ENCODE measurements at regions not wholly inside any gene's neighbourhood (a gene's known extent, or its start where the extent isn't known, plus 50 kb on each side); places are given as distances from the start of the nearest gene placed in this dataset.
"Not testable (repeated sequence)": the region's sequence is repeated elsewhere in the genome, so short reads cannot be mapped to it uniquely, and the experiment has no call there.

GRCh38 chr13:65236841-65237418, 1993.2 kb downstream of the PCDH9 start:
- no peak for ATAC-seq
- no peak for FAIRE-seq
- Histone ChIP-seq H3K4me1 (no peaks in the 10 kb centered on the region), H3K36me3 (no peaks in the 10 kb centered on the region), H3K27ac (no peak overlapping the region), H3K27me3 (no peaks in the 10 kb centered on the region), H3K9me3 (no peaks in the 10 kb centered on the region), H3K4me3 (no peak overlapping the region)
- intact Hi-C loops (cut with DNase I) = no loop called here
- TF ChIP-seq CTCF (IDR thresholded peaks at IDR 0.05) = no peak
- DNase-seq = no peak
- WGBS, 2 donors = 67 to 74% methylated on average over 6 of the region's 6 CpGs

DNA sequence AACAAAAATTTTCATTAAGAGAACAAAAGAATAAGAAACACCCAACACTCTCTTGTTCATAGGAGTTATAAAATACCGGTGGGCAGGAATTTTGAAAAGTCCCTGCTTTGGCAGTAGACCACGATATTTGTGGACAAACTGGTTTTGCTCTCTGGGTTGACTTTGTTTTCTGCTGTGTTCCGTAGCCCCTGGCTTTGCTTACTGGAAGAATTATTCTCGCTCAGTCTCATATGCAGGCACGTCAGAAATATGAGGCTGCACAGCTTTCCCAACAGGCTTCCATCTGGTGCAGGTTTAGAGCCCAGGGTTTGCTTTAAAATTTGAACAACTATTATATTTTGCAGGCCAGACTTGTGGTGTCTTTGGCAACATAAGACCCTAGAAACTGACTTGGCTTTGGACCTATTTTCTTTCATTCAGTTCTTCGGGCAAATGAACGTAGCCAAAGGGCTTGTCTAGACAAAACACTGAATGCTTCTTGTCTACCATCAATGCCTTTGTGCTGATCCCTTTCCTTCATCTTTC, 2012.6 kb downstream of the PCDH9 start:
- WGBS, 2 donors = 55 to 62% methylated on average over 7 of the region's 7 CpGs
- Histone ChIP-seq H3K4me3 (no peak overlapping the region), H3K27me3 (no peaks in the 10 kb centered on the region), H3K36me3 (no peaks in the 10 kb centered on the region), H3K4me1 (no peaks in the 10 kb centered on the region), H3K27ac (no peak overlapping the region), H3K9me3 (no peaks in the 10 kb centered on the region)
- intact Hi-C loops (cut with DNase I) = no loop called here
- DNase-seq (no peak), ATAC-seq (no peak), FAIRE-seq (no peak)
- TF ChIP-seq CTCF (IDR thresholded peaks at IDR 0.05) = no peak

DNA sequence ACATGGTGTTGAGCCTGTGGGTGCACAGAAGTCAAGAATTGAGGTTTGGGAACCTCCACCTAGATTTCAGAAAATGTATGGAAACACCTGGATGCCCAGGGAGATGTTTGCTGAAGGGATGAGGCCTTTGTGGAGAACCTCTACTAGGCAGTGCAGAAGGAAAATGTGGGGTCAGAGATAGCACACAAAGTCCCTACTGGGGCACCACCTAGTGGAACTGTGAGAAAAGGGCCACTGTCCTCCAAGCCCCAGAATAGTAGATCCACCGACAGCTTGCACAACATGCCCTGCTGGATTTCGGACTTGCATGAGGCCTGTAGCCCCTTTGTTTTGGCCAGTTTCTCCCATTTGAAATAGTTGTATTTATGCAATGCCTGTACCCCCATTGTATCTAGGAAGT, 2027.3 kb downstream of the PCDH9 start:
- intact Hi-C loops (cut with DNase I); H3K27me3 ChIP-seq; H3K4me3 ChIP-seq; H3K4me1 ChIP-seq; FAIRE-seq; ATAC-seq; H3K36me3 ChIP-seq; H3K9me3 ChIP-seq; H3K27ac ChIP-seq; DNase-seq: not testable (repeated sequence)
- WGBS, 2 donors = 71 to 82% methylated on average over 2 of the region's 2 CpGs

GRCh38 chr13:65188721-65189120, 2041.4 kb downstream of the PCDH9 start:
- H3K27me3 ChIP-seq = no peaks in the 10 kb centered on the region
- no peak overlapping the region for H3K27ac ChIP-seq
- no peak for DNase-seq
- no peaks in the 10 kb centered on the region for H3K36me3 ChIP-seq
- no peak for ATAC-seq
- FAIRE-seq = no peak
- intact Hi-C loops (cut with DNase I) = no loop called here
- TF ChIP-seq CTCF (IDR thresholded peaks at IDR 0.05) = no peak
- H3K9me3 ChIP-seq = no peaks in the 10 kb centered on the region
- WGBS, 2 donors = 67 to 85% methylated on average over 3 of the region's 3 CpGs
- H3K4me3 ChIP-seq = no peak overlapping the region
- no peaks in the 10 kb centered on the region for H3K4me1 ChIP-seq

- intact Hi-C loops (cut with DNase I) = no loop called here
- H3K36me3 ChIP-seq = no peaks in the 10 kb centered on the region
- no peak for TF ChIP-seq CTCF (IDR thresholded peaks at IDR 0.05)
- H3K27ac ChIP-seq = no peak overlapping the region
- FAIRE-seq = no peak
- H3K9me3 ChIP-seq = no peaks in the 10 kb centered on the region
- ATAC-seq = no peak
- no peaks in the 10 kb centered on the region for H3K4me1 ChIP-seq
- no peak for DNase-seq
- 55 to 65% methylated on average over 3 of the region's 3 CpGs for WGBS, 2 donors
- no peak overlapping the region for H3K4me3 ChIP-seq
- H3K27me3 ChIP-seq = no peaks in the 10 kb centered on the region
Observed at GRCh38 chr13:65168026-65168425, 2062.1 kb downstream of the PCDH9 start.

Measured in pancreas (tissue), 10 donors.